Hepatocyte (in vitro differentiated cells): ENCODE measurements at regions not wholly inside any gene's neighbourhood (a gene's known extent, or its start where the extent isn't known, plus 50 kb on each side); places are given as distances from the start of the nearest gene placed in this dataset.

Experiments used
- DNase-seq: peaks from one replicate; pipeline ENCODE4 v3.0.0-alpha.2; 2016; ENCODE audit warnings: low spot score
- H2AFZ ChIP-seq: fragments of 200-600 bp; sonication (generic); 2 replicates; pipeline ENCODE4 v1.6.0; 2016; ENCODE audit warnings: antibody characterized with exemption, mild to moderate bottlenecking
- H3K27ac ChIP-seq: fragments of 200-600 bp; sonication (generic); 2 replicates; pipeline ENCODE4 v1.5.1; 2016; ENCODE audit warnings: mild to moderate bottlenecking
- H3K27me3 ChIP-seq: fragments of 200-600 bp; sonication (generic); 2 replicates; pipeline ENCODE4 v1.6.1; 2016
- H3K36me3 ChIP-seq: fragments of 200-600 bp; sonication (generic); replicated peaks from 2 replicates; pipeline ENCODE4 v1.5.1; 2016; ENCODE audit warnings: low read depth; ENCODE audit not compliant: insufficient read depth
- H3K4me1 ChIP-seq: fragments of 200-600 bp; sonication (generic); 2 replicates; pipeline ENCODE4 v1.5.1; 2016; ENCODE audit warnings: mild to moderate bottlenecking, moderate library complexity; ENCODE audit not compliant: insufficient read depth
- H3K4me2 ChIP-seq: fragments of 200-600 bp; sonication (generic); 2 replicates; pipeline ENCODE4 v1.6.0; 2016
- H3K4me3 ChIP-seq: fragments of 200-600 bp; sonication (generic); 2 replicates; pipeline ENCODE4 v1.5.1; 2016; ENCODE audit warnings: mild to moderate bottlenecking
- H3K79me2 ChIP-seq: fragments of 200-600 bp; sonication (generic); 2 replicates; pipeline ENCODE4 v1.6.0; 2017; ENCODE audit warnings: mild to moderate bottlenecking
- H3K9me2 ChIP-seq: fragments of 200-600 bp; sonication (generic); replicated peaks from 2 replicates; pipeline ENCODE4 v1.6.0; 2017; ENCODE audit warnings: mild to moderate bottlenecking; ENCODE audit not compliant: insufficient read depth
- H3K9me3 ChIP-seq: fragments of 200-600 bp; sonication (generic); 2 replicates; pipeline ENCODE4 v1.5.1; 2016; ENCODE audit warnings: low read depth, mild to moderate bottlenecking
- H4K20me1 ChIP-seq: fragments of 200-600 bp; sonication (generic); 2 replicates; pipeline ENCODE4 v1.6.0; 2016; ENCODE audit warnings: mild to moderate bottlenecking; ENCODE audit not compliant: insufficient read depth, poor library complexity, severe bottlenecking
- CTCF ChIP-seq: fragments of 200-600 bp; sonication (generic); IDR thresholded peaks from 2 replicates; pipeline ENCODE4 v1.5.1; 2016; ENCODE audit warnings: antibody characterized with exemption, mild to moderate bottlenecking; ENCODE audit not compliant: poor library complexity
- EZH2 ChIP-seq: fragments of 200-600 bp; sonication (generic); IDR thresholded peaks from 2 replicates; pipeline ENCODE4 v1.6.1; 2016; ENCODE audit warnings: antibody characterized with exemption, mild to moderate bottlenecking, borderline replicate concordance
- EZH2phosphoT487 ChIP-seq: fragments of 200-600 bp; sonication (generic); IDR thresholded peaks from one replicate; pipeline ENCODE4 v1.6.1; 2018; ENCODE audit warnings: antibody characterized with exemption, mild to moderate bottlenecking, low read depth, moderate library complexity; ENCODE audit not compliant: unreplicated experiment, severe bottlenecking
- WGBS: methylation state at CpG from one replicate; pipeline ENCODE4 v1.1.6; 2016; ENCODE audit warnings: low lambda C conversion rate; ENCODE audit errors: missing lambda C conversion rate; 5-methylcytosine and 5-hydroxymethylcytosine counted together

DNA sequence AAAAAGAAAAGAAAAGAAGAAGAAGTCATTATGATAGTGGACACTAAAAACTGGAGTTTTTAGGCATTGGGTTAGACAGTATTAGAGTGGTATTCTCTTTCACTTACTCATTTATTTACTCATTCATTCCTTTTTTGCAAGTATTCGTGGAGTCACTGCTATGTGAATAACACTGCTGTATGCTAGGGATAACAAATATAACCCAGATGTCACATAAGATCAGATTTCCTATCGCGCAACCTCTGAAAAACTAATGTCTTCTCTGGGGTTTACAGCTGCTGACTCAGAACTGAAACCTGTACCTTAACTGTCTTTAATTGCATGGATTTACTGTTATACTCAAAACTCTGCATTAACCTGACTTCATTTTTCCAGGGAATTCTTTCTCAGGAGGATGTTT is 353.7 kb downstream of the LRIG3 start:
- TF ChIP-seq CTCF (no peak), EZH2phosphoT487 (no peak), EZH2 (no peak)
- H2AFZ ChIP-seq, result no peak overlapping the region
- no peaks in the 10 kb centered on the region for H3K9me2 ChIP-seq
- no peak overlapping the region for H3K4me3 ChIP-seq
- H3K27me3 ChIP-seq, result no peaks in the 10 kb centered on the region
- H4K20me1 ChIP-seq, result no peaks in the 10 kb centered on the region
- no peaks in the 10 kb centered on the region for H3K4me1 ChIP-seq
- H3K27ac ChIP-seq, result no peak overlapping the region
- no peak overlapping the region for H3K4me2 ChIP-seq
- H3K9me3 ChIP-seq, result no peaks in the 10 kb centered on the region
- DNase-seq, result no peak
- no peaks in the 10 kb centered on the region for H3K36me3 ChIP-seq
- 59% methylated on average over 3 of the region's 3 CpGs for WGBS
- no peaks in the 10 kb centered on the region for H3K79me2 ChIP-seq

GRCh38 chr12:58567189-58567588 is 353.1 kb downstream of the LRIG3 start:
- TF ChIP-seq CTCF (no peak), EZH2phosphoT487 (no peak), EZH2 (no peak)
- 76% methylated on average over 1 of the region's 1 CpG for WGBS

DNA sequence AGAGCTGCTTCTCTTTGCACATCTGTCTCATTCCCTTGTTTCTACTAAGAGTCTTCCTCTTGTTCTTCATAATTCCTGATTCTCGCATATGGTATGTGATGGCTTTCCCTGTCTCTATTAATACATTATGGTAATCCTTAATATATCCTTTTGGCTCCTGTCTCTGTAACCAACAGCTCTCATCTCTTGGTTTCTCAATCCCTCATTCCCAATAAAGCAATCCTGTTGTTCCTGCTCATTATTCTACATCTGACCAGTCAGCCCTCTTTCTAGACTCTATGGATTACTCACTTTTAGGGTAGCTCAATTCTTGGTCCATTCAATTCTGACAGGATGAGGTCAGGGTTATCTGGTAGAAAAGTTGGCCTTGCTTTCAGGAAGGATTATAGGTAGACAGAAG is 349.9 kb downstream of the LRIG3 start:
- WGBS, result 94% methylated on average over 1 of the region's 1 CpG
- Histone ChIP-seq H2AFZ (no peak overlapping the region), H4K20me1 (no peaks in the 10 kb centered on the region), H3K4me3 (no peak overlapping the region), H3K36me3 (no peaks in the 10 kb centered on the region), H3K4me1 (no peaks in the 10 kb centered on the region), H3K79me2 (no peaks in the 10 kb centered on the region), H3K4me2 (no peak overlapping the region), H3K9me3 (no peaks in the 10 kb centered on the region), H3K27ac (no peak overlapping the region), H3K27me3 (no peaks in the 10 kb centered on the region), H3K9me2 (no peaks in the 10 kb centered on the region)
- DNase-seq, result no peak
- TF ChIP-seq EZH2phosphoT487, result no peak
- TF ChIP-seq CTCF, result no peak
- no peak for TF ChIP-seq EZH2

More at GRCh38 chr12:58567189-58567588, 353.1 kb downstream of the LRIG3 start:
- H3K4me3 ChIP-seq, result no peak overlapping the region
- H3K79me2 ChIP-seq, result no peaks in the 10 kb centered on the region
- H3K4me2 ChIP-seq, result no peak overlapping the region
- H3K9me3 ChIP-seq, result no peaks in the 10 kb centered on the region
- H4K20me1 ChIP-seq, result no peaks in the 10 kb centered on the region
- no peaks in the 10 kb centered on the region for H3K9me2 ChIP-seq
- H3K36me3 ChIP-seq, result no peaks in the 10 kb centered on the region
- H3K4me1 ChIP-seq, result no peaks in the 10 kb centered on the region
- H3K27ac ChIP-seq, result peak overlapping the region; percentile 28
- no peak for DNase-seq
- no peak overlapping the region for H2AFZ ChIP-seq
- H3K27me3 ChIP-seq, result no peaks in the 10 kb centered on the region

DNA sequence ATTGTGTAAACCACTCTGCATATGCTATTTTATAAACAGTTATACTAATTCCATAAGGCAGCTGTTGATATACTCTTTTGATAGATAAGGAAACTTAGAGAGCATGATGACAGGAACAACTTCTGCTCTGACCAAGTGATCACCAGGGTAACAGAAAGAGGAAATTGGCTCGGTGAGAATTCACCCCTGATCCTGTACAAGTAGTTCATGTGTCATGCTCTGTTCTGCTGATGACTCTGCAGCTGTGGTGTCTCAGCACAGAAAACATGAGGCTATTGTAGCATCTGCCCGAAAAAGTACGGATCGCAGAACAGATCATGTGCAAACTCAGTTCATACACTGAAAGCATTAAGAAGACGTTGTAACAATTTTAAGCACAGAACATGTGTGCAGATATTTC is 345.0 kb downstream of the LRIG3 start:
- H3K9me3 ChIP-seq, result no peaks in the 10 kb centered on the region
- no peak overlapping the region for H3K27ac ChIP-seq
- no peak overlapping the region for H3K4me2 ChIP-seq
- no peak overlapping the region for H3K4me3 ChIP-seq
- no peak for TF ChIP-seq CTCF
- TF ChIP-seq EZH2phosphoT487, result no peak
- TF ChIP-seq EZH2, result no peak
- no peak for DNase-seq
- no peaks in the 10 kb centered on the region for H3K9me2 ChIP-seq
- no peaks in the 10 kb centered on the region for H3K79me2 ChIP-seq
- no peak overlapping the region for H2AFZ ChIP-seq
- no peaks in the 10 kb centered on the region for H3K4me1 ChIP-seq
- no peaks in the 10 kb centered on the region for H4K20me1 ChIP-seq
- no peaks in the 10 kb centered on the region for H3K36me3 ChIP-seq
- H3K27me3 ChIP-seq, result no peaks in the 10 kb centered on the region
- WGBS, result 74% methylated on average over 5 of the region's 5 CpGs
